COR-L47 (cell line): ENCODE measurements at regions not wholly inside any gene's neighbourhood (a gene's known extent, or its start where the extent isn't known, plus 50 kb on each side); places are given as distances from the start of the nearest gene placed in this dataset.

Experiments
- DNase-seq: peaks from one replicate; lab custom pipeline; 2025; lab: John Stamatoyannopoulos, UW

DNA sequence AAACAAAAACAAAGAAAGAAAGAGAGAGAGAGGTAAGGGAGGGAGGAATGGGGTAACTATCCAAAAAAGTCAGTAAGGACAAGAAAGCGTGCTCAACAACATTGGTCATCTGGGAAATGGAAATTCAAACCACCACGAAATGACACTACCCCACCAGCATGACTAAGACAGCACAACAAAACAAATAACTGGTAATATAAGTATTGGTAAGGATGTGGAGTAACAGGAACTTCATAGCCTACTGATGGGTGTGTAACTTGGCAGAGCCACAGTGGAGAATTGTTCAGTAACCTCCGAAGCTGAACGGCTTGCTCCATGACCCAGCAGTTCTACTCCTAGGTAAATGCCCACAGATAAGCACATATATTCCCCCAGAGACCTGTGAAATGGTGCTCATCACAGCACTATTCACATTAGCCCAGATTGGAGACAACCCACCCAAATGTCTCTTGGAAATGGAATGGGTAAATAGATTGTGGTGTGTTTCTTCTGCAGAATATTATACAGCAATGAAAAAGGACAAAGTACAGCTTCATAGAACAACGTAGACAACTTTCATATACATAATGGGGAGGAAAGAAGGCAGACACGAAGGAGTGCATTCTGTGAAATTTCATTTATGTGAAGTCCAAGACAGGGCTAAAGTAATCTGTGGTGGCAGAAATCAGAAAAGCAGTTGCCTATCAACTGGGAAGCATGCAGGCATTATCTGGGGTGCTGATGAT lies 95.5 kb upstream of the ATP6AP2 start:
- DNase-seq: no peak

DNA sequence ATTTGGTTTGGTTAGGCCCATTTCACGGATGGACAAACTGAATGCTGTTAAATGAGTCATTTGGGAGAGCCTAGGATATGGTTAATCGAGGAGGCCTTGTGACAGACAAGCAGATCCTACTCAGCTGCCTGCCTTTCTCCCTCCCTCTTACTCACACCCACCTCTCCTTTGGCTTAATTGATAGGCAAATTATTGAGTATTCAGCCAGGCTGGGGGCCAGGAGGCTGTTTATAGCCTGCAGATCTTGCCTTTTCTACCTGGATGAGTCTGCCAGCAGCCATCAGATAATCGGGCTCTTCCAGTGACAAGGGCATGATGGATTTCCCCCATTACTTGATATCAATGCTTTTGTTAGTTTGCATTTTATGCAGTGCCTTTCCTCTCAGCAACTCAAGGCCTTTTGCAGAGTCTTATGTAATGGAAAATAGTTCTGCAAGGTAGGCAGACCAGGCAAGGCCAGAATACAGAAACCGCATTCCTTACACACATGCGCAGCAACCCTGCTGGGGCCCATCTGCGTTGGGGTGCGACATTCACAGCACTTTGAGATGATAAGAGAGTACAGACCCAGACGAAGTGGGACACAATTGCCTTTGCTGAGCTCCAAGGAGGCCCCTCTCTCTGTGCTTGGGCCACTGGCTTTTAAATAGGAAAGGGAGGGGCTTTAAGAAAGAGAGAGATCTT lies 96.2 kb upstream of the ATP6AP2 start:
- no peak for DNase-seq

DNA sequence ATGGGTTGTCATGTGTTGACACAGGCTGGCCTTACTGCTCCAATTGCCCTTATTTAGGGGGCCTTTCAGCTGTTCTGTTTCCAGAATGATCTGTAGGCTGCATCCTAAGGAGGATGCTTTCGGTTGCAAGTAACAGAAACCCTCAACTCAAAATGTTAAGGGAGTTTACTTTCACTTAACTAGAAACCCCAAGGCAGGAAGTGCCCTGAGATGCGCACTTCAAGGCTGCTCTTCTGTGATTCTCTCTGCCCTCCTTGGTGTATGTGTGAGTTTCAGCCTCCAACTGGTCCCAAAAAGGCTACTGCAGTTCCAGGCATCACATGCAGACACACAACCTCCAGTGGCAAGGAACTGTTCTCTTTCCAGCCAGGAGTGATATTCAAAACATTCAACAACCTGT lies 97.3 kb upstream of the ATP6AP2 start:
- DNase-seq: no peak

DNA sequence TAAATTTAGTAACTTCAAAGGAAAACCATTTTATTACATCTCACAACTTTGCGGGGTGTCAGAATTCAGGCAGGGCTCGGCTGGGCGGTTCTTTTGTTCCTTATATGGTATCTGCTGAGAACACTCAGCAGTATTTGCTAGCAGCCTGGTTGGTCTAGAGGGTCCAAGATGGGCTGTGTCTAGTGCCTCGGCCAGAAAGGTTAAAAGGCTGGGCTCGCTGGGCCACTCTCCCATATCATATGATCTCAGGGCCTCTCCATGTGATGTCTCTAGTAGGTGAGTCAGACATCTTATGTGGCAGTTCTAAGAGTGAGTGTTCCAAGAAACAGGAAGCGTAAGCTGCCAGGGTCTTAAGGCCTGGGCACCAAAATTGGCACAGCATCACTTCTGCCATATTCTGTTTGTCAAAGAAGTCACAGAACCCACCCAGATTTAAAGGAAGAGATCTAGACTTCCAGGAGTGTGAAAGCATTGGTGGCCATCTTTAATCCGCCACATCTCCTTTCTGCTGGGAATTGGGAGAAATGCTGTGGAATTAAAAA lies 100.9 kb upstream of the ATP6AP2 start:
- DNase-seq: no peak

DNA sequence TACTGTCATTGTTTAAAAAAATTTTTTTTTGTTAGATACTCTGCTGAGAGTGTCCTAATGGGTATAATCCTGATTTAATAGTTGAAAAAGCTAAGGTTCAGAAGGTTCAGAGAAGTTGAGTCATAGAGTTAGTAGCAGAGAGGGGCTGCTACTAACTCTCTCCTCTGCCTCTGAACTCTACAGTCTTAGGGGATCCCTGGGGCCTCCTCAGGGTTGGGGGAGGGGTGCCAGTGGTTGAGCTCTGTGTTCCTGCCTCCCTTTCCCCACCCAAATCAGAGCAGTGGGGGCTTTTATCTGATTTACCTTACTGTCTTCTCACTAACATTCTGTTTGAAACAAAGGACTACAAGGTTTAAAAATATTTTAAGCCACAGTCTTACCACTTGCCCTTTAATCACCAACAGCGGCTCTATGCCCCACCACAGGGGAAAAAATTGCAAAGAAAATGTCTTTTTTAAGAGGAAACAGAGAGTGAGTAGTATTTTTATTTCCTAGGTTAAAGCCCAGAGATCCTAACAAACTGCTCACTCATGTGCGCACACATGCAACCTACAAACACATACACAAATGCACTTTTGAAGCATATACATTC lies 102.2 kb upstream of the ATP6AP2 start:
- no peak for DNase-seq

DNA sequence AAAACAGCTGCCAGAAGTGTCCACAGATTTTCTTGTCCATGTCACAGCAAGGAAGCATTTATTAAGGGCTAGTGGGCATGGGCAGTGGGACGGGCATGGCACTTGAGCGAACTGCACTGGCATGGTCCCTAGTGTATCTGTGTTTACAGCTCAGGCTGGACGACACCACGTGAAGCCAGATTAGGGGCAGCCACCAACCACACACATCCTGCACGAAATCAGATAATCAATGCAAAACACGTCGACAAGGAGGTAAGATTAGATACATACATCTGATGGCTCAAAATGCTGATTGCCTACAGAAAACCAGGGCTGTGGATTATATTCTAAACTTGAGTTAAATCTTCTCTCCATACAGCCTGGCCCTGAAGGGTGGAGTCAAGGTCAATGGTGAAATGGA lies 103.8 kb upstream of the ATP6AP2 start:
- no peak for DNase-seq

DNA sequence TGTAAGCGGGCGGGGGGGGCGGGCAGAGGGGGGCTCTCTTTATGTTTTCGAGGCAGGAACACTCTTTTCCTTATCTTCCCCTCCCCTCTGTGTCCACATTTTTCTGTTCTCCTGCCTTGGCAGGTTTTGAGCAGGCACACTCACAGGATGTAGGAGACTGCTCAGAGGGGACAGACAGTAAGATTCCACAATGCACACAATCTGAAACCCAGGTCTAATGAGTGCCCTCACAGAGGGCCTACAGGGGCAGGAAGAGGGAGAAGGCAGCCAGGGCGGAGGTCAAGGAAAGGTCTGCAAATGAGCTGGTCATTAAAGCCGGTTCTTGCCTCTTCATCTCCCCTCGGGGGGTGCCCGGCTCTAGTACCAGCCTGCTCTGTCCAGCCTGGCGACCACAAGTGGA lies 106.1 kb upstream of the ATP6AP2 start:
- no peak for DNase-seq

DNA sequence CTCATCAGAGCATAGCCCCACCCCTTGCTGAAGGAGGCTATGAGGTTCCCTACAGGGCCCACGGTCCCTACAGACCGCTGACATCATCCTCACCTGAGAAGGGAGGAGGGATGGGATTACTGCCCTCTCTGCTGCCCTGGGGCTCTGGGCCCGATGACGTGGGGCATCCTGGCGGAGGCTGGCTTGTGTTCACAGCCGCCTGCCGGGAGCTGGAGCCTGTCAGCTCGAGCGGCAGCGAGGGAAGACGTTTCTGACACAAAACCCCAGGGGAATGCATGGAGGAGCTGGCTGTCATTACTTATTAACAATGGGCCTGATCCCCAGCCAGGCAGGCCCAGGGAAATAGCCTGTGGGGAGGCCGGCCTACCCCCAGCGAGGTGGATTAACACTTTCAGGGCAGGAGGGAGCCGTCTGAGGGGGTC lies 106.6 kb upstream of the ATP6AP2 start:
- DNase-seq: peak; percentile 25

DNA sequence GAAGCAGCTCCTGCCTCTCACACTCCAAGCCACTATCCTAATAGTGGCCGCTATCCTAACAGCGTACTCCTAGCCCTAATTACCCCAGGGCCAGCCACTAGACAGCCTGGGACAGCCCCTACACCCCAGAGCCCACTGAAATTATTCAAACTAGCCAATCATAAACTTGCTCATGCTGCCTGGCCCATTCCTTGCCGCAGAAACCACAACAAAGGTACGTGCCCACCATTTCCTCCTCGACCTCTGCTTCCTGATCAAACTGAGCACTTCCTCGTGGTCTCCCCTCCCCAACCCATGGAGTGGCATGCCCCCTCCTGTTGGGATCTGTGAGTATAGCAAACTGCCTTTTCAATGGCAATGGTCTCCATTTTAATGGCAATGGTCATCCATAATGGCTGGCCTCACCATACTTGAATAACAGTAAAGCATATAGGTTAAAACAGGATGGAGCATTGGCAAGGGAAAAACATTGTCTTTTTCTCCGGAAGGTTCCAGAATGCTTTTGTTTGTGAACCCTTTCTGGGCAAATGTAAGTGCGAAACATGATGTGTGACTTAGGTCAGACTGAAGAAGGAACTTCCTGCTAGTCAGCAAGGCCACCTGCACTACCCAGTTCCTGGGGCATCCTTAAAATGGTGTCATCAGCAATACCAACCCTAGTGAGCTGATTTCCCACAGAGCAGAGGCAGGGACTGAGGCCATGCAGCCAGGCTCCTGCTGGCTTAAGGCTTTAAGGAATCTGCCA lies 107.1 kb upstream of the ATP6AP2 start:
- no peak for DNase-seq

DNA sequence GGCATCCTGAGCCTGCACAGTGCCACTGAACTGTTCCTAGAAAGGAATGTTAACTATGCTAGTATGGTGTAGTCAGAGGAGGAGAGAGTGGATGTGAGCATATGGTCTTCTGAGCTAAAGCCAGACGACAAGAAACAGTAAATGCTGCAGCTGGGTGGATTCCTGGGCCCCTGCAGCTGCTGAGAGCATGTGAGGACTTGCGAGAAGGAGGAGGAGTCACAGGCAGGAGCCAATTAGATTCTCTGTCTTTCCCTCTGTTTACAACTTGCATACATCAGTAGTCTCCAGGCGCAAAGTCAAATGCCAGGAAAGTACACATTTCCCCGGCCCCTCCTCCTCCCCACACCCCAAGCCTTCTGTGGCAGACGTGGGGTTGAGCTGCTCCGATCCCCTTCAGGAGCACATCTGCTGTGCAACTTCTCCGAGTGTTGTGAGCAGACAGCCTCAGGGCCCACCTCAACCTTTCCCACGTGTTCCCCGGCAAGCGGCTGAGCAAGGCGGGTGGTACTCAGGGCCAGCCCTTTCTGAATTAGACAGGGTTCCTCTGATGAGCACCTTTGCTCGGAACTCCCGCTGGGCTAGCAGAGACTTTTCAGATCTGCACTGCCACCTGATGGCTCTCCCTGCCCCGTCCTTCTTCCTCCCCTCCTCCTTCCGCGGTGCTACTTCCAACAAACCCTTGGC lies 108.7 kb upstream of the ATP6AP2 start:
- peak; percentile 69 for DNase-seq

DNA sequence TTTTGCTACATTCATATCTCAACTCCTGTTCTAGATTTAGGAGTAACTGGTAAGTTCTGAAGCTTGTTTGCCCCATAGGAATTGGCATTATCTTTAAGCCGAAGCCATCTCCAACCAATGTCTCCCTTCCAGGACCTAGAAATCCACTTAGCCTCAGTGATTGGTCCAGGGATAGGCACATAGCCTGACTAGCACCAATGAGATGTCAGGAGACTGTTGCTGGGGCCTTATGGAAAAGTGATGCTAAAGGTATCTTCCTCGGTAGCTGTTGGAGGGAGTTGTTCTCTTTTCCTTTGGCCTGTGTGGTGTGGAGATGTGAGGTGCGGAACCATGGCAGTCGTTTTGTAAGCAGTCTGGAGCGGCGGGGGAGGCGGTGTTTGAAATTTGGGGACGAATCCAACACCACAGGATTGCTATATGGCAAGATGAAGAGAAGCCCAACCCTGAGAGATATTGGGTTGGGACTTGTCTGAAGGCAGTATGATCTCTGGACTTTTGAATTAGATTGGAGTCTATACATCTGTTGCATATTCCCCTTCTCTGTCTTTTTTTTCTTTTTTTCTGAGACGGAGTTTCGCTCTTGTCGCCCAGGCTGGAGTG lies 109.8 kb upstream of the ATP6AP2 start:
- DNase-seq: no peak

DNA sequence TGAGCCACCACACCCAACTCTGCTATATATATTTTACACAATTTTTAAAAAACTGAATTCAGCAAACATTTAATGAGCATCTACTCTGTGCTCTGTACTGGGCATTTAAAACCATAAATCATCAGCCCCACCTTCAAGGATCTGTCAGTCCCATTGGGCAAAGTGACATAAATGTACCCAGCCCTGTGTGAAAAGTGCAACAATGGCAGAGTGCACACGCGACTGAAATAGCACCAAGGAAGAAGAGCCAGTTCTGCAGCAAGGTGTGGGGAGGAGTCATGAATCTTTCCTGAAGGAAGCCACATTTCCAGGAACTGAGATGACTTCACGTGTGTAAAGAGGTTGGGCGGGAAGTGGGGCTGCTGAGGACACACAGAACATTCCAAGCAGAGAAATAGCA lies 111.5 kb upstream of the ATP6AP2 start:
- no peak for DNase-seq

DNA sequence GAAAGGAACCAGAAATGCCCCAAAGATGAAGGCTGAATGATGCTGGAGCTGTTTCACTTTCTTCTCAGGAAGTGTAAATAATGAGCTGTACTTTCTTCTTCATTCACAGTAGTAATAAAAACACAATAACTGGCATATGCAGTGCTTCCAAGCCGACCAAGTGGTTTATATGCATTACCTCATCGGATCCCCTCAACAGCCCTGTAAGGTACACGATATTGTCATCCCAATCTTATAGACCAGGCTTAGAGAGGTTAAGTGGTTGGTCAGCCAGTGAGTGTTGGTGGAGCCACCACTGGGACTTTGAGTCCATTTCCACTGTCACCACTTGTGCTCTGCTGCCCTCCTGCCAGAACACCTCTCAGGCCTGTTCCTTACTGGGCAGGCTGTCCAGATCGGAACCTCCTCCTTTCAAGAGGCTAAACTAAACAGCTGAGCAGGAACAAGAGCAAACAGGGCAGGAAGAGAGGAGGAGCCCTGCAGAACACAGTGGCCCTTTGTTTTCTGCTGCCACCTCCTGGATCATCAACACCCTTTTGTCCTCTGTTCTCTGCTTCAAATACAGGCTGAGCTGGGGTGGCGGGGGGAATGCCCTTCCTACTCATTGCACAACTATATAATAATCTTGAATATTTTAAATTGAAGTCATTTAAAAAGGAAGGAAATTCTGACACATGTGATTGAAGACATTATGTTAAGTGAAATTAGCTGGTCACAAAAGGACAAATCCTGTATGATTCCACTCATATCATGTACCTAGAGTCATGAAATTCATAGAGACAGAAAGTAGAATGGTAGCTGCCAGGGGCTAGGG lies 112.5 kb upstream of the ATP6AP2 start:
- peak; percentile 38 for DNase-seq

DNA sequence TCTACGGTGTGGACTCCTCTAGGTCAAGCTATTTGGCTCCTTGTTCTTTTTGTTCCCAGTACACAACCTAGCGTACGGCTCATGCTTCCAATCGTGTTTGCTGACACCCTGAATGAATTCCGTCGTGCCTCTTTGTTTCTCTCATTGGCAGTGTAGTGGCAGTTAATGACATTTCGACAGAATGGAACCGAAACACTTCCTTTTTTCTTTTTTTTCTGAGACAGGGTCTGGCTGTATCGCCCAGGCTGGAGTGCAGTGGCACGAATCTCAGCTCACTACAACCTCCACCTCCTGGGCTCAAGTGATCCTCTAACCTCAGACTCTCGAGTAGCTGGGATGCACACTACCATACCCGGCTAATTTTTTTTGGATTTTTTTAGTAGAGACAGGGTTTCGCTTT lies 113.3 kb upstream of the ATP6AP2 start:
- no peak for DNase-seq

DNA sequence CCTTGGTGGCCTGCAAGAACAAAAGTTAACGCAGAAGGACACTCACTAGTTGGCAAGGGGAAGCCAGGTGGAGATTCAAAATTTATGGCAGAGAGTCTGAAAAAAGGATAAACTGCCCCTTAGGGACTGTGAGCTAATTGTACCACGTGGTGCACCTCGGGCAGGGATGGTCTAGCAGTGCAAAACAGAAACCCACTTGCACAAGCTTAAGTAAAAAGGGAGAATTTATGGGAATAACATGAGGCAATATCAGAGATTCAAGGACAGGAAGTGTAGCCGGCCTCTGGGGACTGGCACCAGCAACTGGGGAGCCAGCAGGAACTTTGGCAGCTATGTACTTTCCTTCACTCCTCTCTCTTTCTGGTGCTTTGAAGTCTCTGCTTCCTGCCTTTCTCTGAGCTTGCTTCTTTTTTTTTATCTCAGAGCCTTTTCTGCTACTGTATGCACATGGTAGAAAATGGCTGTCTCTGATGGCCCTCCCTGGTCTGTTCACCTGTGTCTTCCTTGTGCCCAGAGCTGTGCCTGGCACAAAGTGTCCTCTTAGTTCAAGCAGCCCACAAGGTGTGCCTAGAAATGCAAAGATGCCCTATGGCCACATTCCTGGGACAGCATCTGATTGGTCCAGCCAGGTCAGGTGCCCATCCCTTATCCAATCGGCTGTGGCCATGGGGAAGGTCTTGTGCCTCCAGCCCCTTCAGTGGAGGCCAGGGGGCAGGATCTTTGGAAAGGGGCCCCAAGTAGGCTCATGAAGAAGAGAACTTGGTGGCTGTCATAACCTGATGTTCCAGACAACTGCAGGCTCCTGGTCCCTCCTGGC lies 114.8 kb upstream of the ATP6AP2 start:
- DNase-seq: no peak

DNA sequence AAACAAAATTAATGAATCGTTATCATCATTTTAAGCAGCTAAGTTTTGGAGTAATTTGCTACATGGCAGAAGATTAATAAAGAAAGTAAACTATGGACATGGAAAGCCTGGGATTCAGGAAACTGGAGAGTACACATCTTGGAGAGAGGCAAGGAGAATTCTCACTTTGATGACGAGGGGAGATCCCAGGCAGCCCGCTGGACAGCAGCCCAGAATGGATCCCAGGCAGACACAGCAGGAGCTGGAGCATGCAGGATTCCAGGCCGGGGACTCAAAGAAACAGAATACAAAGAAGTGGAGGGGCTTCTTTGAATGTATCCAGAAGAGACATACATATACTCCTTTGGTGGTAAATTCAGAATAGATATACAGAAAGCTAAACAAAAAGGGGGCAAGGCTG lies 118.0 kb upstream of the ATP6AP2 start:
- no peak for DNase-seq

DNA sequence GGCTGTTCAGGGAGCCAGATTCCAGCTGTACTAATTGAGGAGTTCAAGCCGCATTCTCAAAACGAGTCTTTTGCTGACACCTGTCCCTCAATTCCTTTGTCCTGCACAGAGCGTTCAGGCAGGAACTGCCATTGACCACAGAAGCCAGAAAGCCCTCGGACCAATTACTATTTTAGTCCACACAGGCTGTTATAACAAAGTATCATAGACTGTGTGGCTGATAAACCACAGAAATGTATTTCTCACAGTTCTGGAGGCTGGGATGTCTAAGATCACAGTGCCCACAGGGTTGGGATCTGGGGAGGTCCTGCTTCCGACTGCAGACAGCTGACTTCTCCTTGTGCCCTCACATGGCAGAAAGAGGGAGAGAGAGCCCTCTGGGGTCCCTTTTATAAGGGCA lies 119.8 kb upstream of the ATP6AP2 start:
- no peak for DNase-seq

DNA sequence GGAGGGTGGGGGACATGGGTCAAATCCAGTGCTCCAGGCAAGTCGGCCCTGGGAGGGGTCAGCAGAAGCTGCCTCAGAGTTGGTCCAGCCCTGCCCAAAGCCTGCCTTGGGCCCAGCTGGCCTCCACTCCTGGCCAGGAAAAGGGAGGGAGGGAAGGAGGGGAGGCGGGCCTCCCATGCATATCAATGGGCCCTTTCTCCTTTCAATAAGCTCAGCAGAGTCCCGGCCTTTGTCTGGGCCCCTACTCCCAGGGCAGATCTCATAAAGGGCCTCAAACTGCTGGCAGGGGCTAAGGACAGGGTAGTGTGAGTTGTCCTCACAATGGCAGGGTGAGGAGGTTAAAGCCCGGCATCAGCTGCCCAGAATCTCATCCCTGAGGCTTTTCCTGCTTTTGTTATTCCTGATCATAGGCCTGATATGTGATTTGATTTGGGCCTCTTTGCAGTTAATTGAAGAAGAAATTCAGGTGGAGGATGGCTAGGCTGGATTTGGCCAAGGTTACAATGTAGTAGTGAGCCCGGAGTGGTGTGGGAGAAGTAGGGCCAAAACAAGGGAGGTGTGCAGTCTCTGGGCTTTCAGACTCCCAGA lies 121.1 kb upstream of the ATP6AP2 start:
- DNase-seq: no peak

DNA sequence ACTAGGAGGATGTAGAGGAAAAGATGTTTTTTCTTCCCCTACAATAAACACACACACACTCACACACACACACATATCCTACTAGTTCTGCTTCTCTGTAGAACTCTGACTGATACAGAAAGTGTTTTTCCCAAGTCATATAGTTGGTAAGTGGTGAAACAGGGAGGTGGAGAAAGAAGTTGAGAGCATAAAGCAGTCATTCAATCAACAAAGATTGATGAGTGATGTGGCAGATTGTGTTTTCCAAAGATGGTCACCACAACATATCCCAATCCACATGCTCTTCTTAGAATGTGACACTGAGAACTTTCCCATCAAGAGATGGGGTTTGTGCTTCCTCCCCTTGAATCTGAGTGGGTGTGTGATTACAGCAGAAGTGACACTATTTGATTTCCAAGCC lies 123.4 kb upstream of the ATP6AP2 start:
- DNase-seq: no peak
